Muscle of back (tissue), 3 donors: ENCODE measurements at regions not wholly inside any gene's neighbourhood (a gene's known extent, or its start where the extent isn't known, plus 50 kb on each side); places are given as distances from the start of the nearest gene placed in this dataset.

Source experiments
- DNase-seq, 3 donors: peaks; one replicate each; pipeline versions ENCODE4 v3.0.0 to v3.0.0-alpha.2; 2013

- DNase-seq = no peak
Observed at GRCh38 chr4:111492496-111492895, 652.8 kb upstream of the FAM241A start.

GRCh38 chr4:111494471-111494870 is 650.8 kb upstream of the FAM241A start:
- DNase-seq = no peak

- DNase-seq = no peak
Observed at GRCh38 chr4:111494971-111495370, 650.3 kb upstream of the FAM241A start.

- DNase-seq = no peak
Observed at GRCh38 chr4:111499291-111499690, 646.0 kb upstream of the FAM241A start.

GRCh38 chr4:111499706-111500105 is 645.5 kb upstream of the FAM241A start:
- DNase-seq = no peak

GRCh38 chr4:111500858-111501257 is 644.4 kb upstream of the FAM241A start:
- DNase-seq = no peak

- peak in 2 of 3 donors; percentile 7 to 14 for DNase-seq
Observed at GRCh38 chr4:111501946-111502345, 643.3 kb upstream of the FAM241A start.

GRCh38 chr4:111502626-111503025 is 642.6 kb upstream of the FAM241A start:
- DNase-seq = peak in 1 of 3 donors; percentile 13

GRCh38 chr4:111506706-111507105 is 638.5 kb upstream of the FAM241A start:
- DNase-seq = peak in 1 of 3 donors; percentile 65

- no peak for DNase-seq
Observed at GRCh38 chr4:111510535-111510934, 634.7 kb upstream of the FAM241A start.

GRCh38 chr4:111512081-111512783 is 633.0 kb upstream of the FAM241A start:
- peak in 1 of 3 donors; percentile 87 for DNase-seq

- no peak for DNase-seq
Observed at GRCh38 chr4:111519683-111520082, 625.6 kb upstream of the FAM241A start.

GRCh38 chr4:111530446-111530845 is 614.8 kb upstream of the FAM241A start:
- DNase-seq = no peak

- no peak for DNase-seq
Observed at GRCh38 chr4:111535792-111536191, 609.5 kb upstream of the FAM241A start.

- no peak for DNase-seq
Observed at GRCh38 chr4:111537165-111537564, 608.1 kb upstream of the FAM241A start.

- peak in 1 of 3 donors; percentile 28 for DNase-seq
Observed at GRCh38 chr4:111537871-111538270, 607.4 kb upstream of the FAM241A start.

GRCh38 chr4:111540671-111541070 is 604.6 kb upstream of the FAM241A start:
- DNase-seq = no peak

GRCh38 chr4:111542056-111542455 is 603.2 kb upstream of the FAM241A start:
- no peak for DNase-seq

- DNase-seq = peak in 1 of 3 donors; percentile 2
Observed at GRCh38 chr4:111546881-111547280, 598.4 kb upstream of the FAM241A start.

GRCh38 chr4:111556141-111556781 is 589.0 kb upstream of the FAM241A start:
- no peak for DNase-seq

- DNase-seq = no peak
Observed at GRCh38 chr4:111556851-111557250, 588.4 kb upstream of the FAM241A start.

- peak in 1 of 3 donors; percentile 66 for DNase-seq
Observed at GRCh38 chr4:111562826-111563225, 582.4 kb upstream of the FAM241A start.

GRCh38 chr4:111572470-111572869 is 572.8 kb upstream of the FAM241A start:
- DNase-seq = no peak

GRCh38 chr4:111573386-111573785 is 571.9 kb upstream of the FAM241A start:
- DNase-seq = no peak
